Stimulated activated CD8-positive, alpha-beta memory T cell treated with anti-CD3 and anti-CD28 coated beads, Interleukin-2, amount 100 ng/mL, for 1 hour (primary cell): ENCODE measurements at regions not wholly inside any gene's neighbourhood (a gene's known extent, or its start where the extent isn't known, plus 50 kb on each side); places are given as distances from the start of the nearest gene placed in this dataset.
"Not testable (repeated sequence)": the region's sequence is repeated elsewhere in the genome, so short reads cannot be mapped to it uniquely, and the experiment has no call there.

Experiments used
- DNase-seq, 2 donors: peaks; one replicate each; pipeline ENCODE4 v3.0.0-alpha.2; 2020; ENCODE audit warnings: low read depth in 2 of 2

GRCh38 chr6:114659513-114659912 is 316.7 kb upstream of the HS3ST5 start:
- no peak for DNase-seq

GRCh38 chr6:114651611-114652010 is 308.8 kb upstream of the HS3ST5 start:
- no peak for DNase-seq

- no peak for DNase-seq
Observed at GRCh38 chr6:114650891-114651290, 308.1 kb upstream of the HS3ST5 start.

GRCh38 chr6:114649298-114649697 is 306.5 kb upstream of the HS3ST5 start:
- DNase-seq = no peak

GRCh38 chr6:114648847-114649246 is 306.0 kb upstream of the HS3ST5 start:
- no peak for DNase-seq

GRCh38 chr6:114638341-114638740 is 295.5 kb upstream of the HS3ST5 start:
- DNase-seq = no peak

- no peak for DNase-seq
Observed at GRCh38 chr6:114634016-114634415, 291.2 kb upstream of the HS3ST5 start.

GRCh38 chr6:114626226-114626625 is 283.4 kb upstream of the HS3ST5 start:
- not testable (repeated sequence) for DNase-seq

GRCh38 chr6:114619621-114620200 is 276.9 kb upstream of the HS3ST5 start:
- DNase-seq = no peak

GRCh38 chr6:114611696-114612095 is 268.9 kb upstream of the HS3ST5 start:
- no peak for DNase-seq

- no peak for DNase-seq
Observed at GRCh38 chr6:114608091-114608490, 265.3 kb upstream of the HS3ST5 start.

- no peak for DNase-seq
Observed at GRCh38 chr6:114605656-114606055, 262.8 kb upstream of the HS3ST5 start.

- DNase-seq = no peak
Observed at GRCh38 chr6:114600381-114600780, 257.6 kb upstream of the HS3ST5 start.

- no peak for DNase-seq
Observed at GRCh38 chr6:114595591-114595990, 252.8 kb upstream of the HS3ST5 start.

- no peak for DNase-seq
Observed at GRCh38 chr6:114595186-114595585, 252.4 kb upstream of the HS3ST5 start.

- no peak for DNase-seq
Observed at GRCh38 chr6:114592506-114592905, 249.7 kb upstream of the HS3ST5 start.

GRCh38 chr6:114588726-114589125 is 245.9 kb upstream of the HS3ST5 start:
- no peak for DNase-seq

- no peak for DNase-seq
Observed at GRCh38 chr6:114586298-114586697, 243.5 kb upstream of the HS3ST5 start.

GRCh38 chr6:114581293-114581692 is 238.5 kb upstream of the HS3ST5 start:
- no peak for DNase-seq

- no peak for DNase-seq
Observed at GRCh38 chr6:114580882-114581281, 238.1 kb upstream of the HS3ST5 start.

- no peak for DNase-seq
Observed at GRCh38 chr6:114579486-114579885, 236.7 kb upstream of the HS3ST5 start.

- no peak for DNase-seq
Observed at GRCh38 chr6:114577109-114577508, 234.3 kb upstream of the HS3ST5 start.

- DNase-seq = no peak
Observed at GRCh38 chr6:114576330-114576729, 233.5 kb upstream of the HS3ST5 start.

GRCh38 chr6:114569669-114570068 is 226.8 kb upstream of the HS3ST5 start:
- no peak for DNase-seq
